WTC11 (cell line): ENCODE measurements at regions not wholly inside any gene's neighbourhood (a gene's known extent, or its start where the extent isn't known, plus 50 kb on each side); places are given as distances from the start of the nearest gene placed in this dataset.

ENCODE experiments used
- SMAD3 ChIP-seq: sonication (generic); formaldehyde crosslinking; IDR thresholded peaks from 2 replicates; pipeline ENCODE4 v1.8.0; 2022; ENCODE audit warnings: missing genetic modification reagents, mild to moderate bottlenecking, borderline replicate concordance
- ZNF416 ChIP-seq: fragments of 250-450 bp; sonication (Bioruptor Pico); IDR thresholded peaks from 2 replicates; pipeline ENCODE4 v1.9.0; 2021; ENCODE audit warnings: mild to moderate bottlenecking, inconsistent platforms
- TF ChIP-seq, protein P1 (sequence below): fragments of 200-600 bp; IDR thresholded peaks from 2 replicates; pipeline ENCODE4 v1.8.0; 2022; ENCODE audit warnings: antibody characterized with exemption
- TF ChIP-seq, protein P2 (sequence below): sonication (generic); formaldehyde crosslinking; IDR thresholded peaks from 2 replicates; pipeline ENCODE4 v1.8.0; 2022; ENCODE audit warnings: mild to moderate bottlenecking, missing genetic modification reagents

DNA sequence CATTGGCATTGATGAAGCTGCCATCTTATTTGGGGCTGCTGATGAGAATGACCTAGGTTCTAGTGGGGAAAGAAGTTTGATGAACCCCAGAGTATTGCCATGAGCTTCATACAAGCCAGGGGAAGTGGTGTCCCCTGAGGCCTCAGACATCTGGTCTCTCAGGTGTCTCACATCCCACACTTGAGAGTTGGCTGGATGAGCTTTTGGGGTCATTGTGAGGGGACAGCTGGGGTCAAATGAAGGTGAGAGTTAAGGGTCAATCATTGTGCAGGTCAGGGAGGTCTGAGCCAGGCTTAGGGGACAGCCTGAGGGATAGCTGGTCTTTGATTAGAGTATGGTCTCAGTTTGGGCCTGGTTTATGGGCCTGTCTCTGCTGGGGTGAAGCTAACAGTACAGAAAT is 336.5 kb downstream of the CYP26B1 start:
- TF ChIP-seq, protein P1, sequence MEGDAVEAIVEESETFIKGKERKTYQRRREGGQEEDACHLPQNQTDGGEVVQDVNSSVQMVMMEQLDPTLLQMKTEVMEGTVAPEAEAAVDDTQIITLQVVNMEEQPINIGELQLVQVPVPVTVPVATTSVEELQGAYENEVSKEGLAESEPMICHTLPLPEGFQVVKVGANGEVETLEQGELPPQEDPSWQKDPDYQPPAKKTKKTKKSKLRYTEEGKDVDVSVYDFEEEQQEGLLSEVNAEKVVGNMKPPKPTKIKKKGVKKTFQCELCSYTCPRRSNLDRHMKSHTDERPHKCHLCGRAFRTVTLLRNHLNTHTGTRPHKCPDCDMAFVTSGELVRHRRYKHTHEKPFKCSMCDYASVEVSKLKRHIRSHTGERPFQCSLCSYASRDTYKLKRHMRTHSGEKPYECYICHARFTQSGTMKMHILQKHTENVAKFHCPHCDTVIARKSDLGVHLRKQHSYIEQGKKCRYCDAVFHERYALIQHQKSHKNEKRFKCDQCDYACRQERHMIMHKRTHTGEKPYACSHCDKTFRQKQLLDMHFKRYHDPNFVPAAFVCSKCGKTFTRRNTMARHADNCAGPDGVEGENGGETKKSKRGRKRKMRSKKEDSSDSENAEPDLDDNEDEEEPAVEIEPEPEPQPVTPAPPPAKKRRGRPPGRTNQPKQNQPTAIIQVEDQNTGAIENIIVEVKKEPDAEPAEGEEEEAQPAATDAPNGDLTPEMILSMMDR, result no peak
- TF ChIP-seq SMAD3 (CRISPR knock-in tag), result no peak
- TF ChIP-seq, protein P2, sequence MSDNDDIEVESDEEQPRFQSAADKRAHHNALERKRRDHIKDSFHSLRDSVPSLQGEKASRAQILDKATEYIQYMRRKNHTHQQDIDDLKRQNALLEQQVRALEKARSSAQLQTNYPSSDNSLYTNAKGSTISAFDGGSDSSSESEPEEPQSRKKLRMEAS (CRISPR knock-in tag), result no peak
- TF ChIP-seq ZNF416, result no peak
